HUES48 (cell line): ENCODE measurements at regions not wholly inside any gene's neighbourhood (a gene's known extent, or its start where the extent isn't known, plus 50 kb on each side); places are given as distances from the start of the nearest gene placed in this dataset.

ENCODE experiments used
- H3K27ac ChIP-seq: one replicate; pipeline ENCODE4 v1.7.0; 2013; ENCODE audit warnings: low read depth, low read length, inconsistent platforms
- H3K27me3 ChIP-seq: 2 replicates; pipeline ENCODE4 v1.6.1; 2013; ENCODE audit warnings: mild to moderate bottlenecking, low read length; ENCODE audit not compliant: control insufficient read depth, insufficient read depth
- H3K36me3 ChIP-seq: 2 replicates; pipeline ENCODE4 v1.6.1; 2013; ENCODE audit warnings: low read length; ENCODE audit not compliant: control insufficient read depth, insufficient read depth
- H3K4me1 ChIP-seq: 2 replicates; pipeline ENCODE4 v1.6.1; 2013; ENCODE audit warnings: mild to moderate bottlenecking, low read length; ENCODE audit not compliant: control insufficient read depth, insufficient read depth
- H3K4me3 ChIP-seq: 2 replicates; pipeline ENCODE4 v1.5.1; 2013; ENCODE audit warnings: mild to moderate bottlenecking, low read depth, low read length
- H3K9ac ChIP-seq: 2 replicates; pipeline ENCODE4 v1.6.1; 2013; ENCODE audit warnings: mild to moderate bottlenecking, low read depth, low read length, moderate library complexity
- H3K9me3 ChIP-seq: 2 replicates; pipeline ENCODE4 v1.6.1; 2013; ENCODE audit warnings: low read length; ENCODE audit not compliant: control insufficient read depth, insufficient read depth

DNA sequence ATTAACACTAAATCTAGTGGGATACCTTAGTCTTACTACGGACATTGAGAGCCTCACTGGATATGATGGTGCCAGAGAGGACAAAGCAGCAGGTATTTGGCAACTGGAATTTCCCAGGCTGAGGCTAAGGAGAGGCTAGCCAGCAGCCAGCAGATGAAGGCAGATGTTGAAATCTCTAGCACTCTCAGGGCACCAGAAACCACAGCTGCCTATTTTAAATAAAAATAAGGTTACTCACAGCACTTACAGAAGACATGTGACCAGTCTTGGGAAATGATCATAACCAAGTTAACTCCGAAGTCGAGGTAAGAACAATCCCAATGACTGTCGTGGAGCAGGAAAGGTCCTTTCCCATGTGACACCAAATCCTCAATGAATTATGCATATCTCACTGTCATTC lies 1726.0 kb downstream of the EFNB2 start:
- no peak overlapping the region for H3K27ac ChIP-seq
- H3K9me3 ChIP-seq, result no peaks in the 10 kb centered on the region
- no peaks in the 10 kb centered on the region for H3K36me3 ChIP-seq
- H3K4me1 ChIP-seq, result no peaks in the 10 kb centered on the region
- no peak overlapping the region for H3K9ac ChIP-seq
- H3K4me3 ChIP-seq, result no peak overlapping the region
- no peaks in the 10 kb centered on the region for H3K27me3 ChIP-seq

GRCh38 chr13:104805346-104805745 lies 1730.1 kb downstream of the EFNB2 start:
- Histone ChIP-seq H3K27ac (no peak overlapping the region), H3K4me3 (no peak overlapping the region), H3K9ac (no peak overlapping the region), H3K4me1 (no peaks in the 10 kb centered on the region), H3K36me3 (no peaks in the 10 kb centered on the region), H3K27me3 (no peaks in the 10 kb centered on the region), H3K9me3 (no peaks in the 10 kb centered on the region)

GRCh38 chr13:104799152-104799551 lies 1732.9 kb upstream of the SLC10A2 start:
- Histone ChIP-seq H3K4me1 (peaks cover 4% of the 10 kb centered on the region; the same call in 1 of the 2 replicates), H3K36me3 (no peaks in the 10 kb centered on the region)

DNA sequence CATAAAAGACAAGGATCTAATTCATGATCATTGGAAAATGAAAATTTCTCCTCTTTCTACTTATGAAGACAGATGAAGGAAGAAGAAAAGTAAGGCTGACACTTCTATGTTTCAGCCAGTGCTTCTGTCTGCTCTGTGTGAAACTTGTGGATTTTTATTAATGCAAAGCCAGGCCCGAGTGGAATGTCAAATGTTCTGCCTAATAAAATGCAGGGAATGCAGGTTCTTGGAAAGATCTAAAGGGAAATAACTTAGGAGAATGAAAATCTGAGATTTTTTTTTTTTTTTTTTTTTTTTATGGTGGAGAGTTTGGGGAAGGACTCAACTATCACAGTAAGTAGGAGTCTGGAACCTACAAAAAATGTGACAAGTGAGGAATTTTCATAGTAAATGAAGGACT lies 1732.3 kb upstream of the SLC10A2 start:
- Histone ChIP-seq H3K9me3 (no peaks in the 10 kb centered on the region), H3K27ac (no peak overlapping the region), H3K27me3 (no peaks in the 10 kb centered on the region), H3K4me1 (peaks cover 4% of the 10 kb centered on the region; the same call in 1 of the 2 replicates), H3K36me3 (no peaks in the 10 kb centered on the region), H3K9ac (no peak overlapping the region), H3K4me3 (no peak overlapping the region)

More at GRCh38 chr13:104799152-104799551, 1732.9 kb upstream of the SLC10A2 start:
- H3K9me3 ChIP-seq, result no peaks in the 10 kb centered on the region
- H3K27me3 ChIP-seq, result no peaks in the 10 kb centered on the region
- H3K9ac ChIP-seq, result no peak overlapping the region
- no peak overlapping the region for H3K27ac ChIP-seq
- H3K4me3 ChIP-seq, result no peak overlapping the region

GRCh38 chr13:104796581-104796980 lies 1730.4 kb upstream of the SLC10A2 start:
- Histone ChIP-seq H3K9ac (no peak overlapping the region), H3K4me3 (no peak overlapping the region), H3K27ac (no peak overlapping the region), H3K4me1 (peaks cover 4% of the 10 kb centered on the region; the same call in 1 of the 2 replicates), H3K27me3 (no peaks in the 10 kb centered on the region), H3K36me3 (no peaks in the 10 kb centered on the region), H3K9me3 (no peaks in the 10 kb centered on the region)

GRCh38 chr13:104785952-104786351 lies 1719.7 kb upstream of the SLC10A2 start:
- Histone ChIP-seq H3K36me3 (no peaks in the 10 kb centered on the region), H3K9ac (no peak overlapping the region), H3K9me3 (no peaks in the 10 kb centered on the region), H3K4me3 (no peak overlapping the region), H3K4me1 (no peaks in the 10 kb centered on the region), H3K27me3 (no peaks in the 10 kb centered on the region), H3K27ac (no peak overlapping the region)

- Histone ChIP-seq H3K4me1 (peaks cover 4% of the 10 kb centered on the region), H3K4me3 (no peak overlapping the region), H3K27ac (no peak overlapping the region), H3K36me3 (no peaks in the 10 kb centered on the region), H3K9me3 (no peaks in the 10 kb centered on the region), H3K27me3 (no peaks in the 10 kb centered on the region), H3K9ac (no peak overlapping the region)
These were observed 1718.7 kb upstream of the SLC10A2 start for GRCh38 chr13:104784891-104785290.

- no peaks in the 10 kb centered on the region for H3K9me3 ChIP-seq
- H3K9ac ChIP-seq, result no peak overlapping the region
- H3K4me3 ChIP-seq, result no peak overlapping the region
- no peak overlapping the region for H3K27ac ChIP-seq
- H3K36me3 ChIP-seq, result no peaks in the 10 kb centered on the region
- peaks cover 17% of the 10 kb centered on the region for H3K4me1 ChIP-seq
- no peaks in the 10 kb centered on the region for H3K27me3 ChIP-seq
These were observed 1716.5 kb upstream of the SLC10A2 start for GRCh38 chr13:104782741-104783140.

DNA sequence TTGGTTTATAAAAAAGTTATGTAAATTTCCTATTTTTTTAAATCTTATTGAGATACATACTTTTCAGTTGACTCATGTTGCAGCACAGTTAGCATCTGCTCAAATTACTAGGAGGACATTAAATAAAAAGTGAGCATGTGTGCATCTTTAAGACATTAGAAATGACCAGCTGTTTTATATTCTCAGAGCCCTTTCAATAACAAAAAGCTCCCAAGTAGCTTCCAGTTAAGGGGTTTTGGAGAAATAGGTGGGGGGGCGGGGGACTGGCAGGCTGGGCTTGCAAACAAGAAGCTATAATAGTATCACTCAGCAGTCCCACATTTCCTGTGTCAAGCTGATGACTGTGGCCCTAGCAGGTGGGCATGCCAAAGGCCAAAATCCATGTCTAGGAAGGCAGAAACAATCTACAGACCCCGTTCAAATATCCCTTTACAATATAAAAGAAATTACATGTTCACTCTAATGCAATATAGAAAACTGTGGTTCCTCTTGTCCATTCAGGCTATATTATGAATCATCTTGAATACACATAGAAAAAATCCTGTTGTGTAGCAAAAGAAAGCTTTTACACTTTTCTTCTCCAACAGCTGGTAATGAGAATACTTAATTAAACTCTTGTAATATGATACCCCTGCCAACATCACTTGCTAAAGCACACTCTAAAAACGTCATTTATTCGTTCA lies 1713.2 kb upstream of the SLC10A2 start:
- no peak overlapping the region for H3K9ac ChIP-seq
- no peaks in the 10 kb centered on the region for H3K27me3 ChIP-seq
- H3K27ac ChIP-seq, result peak overlapping the region; percentile 35

DNA sequence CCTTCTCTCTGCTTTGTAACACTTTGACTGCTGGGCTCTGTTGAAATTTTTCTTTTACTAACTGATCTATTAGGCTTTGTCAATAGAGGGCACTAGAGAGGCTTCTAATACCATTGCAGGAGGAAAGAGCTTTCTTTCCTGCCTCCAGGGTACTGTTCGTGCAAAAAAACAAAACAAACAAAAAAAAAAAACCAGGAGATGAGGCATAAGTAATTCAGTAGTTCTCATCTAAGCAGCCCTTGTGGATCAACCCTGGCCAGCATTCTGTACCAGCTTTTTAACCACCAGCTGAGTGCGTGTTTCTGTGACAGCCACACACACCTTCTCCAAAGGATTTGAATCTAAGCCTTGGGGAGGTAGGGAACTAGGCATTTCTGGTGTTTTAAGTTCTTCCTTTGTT lies 1707.6 kb upstream of the SLC10A2 start:
- Histone ChIP-seq H3K9ac (no peak overlapping the region), H3K4me1 (peaks cover 6% of the 10 kb centered on the region), H3K27me3 (no peaks in the 10 kb centered on the region), H3K36me3 (no peaks in the 10 kb centered on the region), H3K4me3 (no peak overlapping the region), H3K27ac (no peak overlapping the region), H3K9me3 (no peaks in the 10 kb centered on the region)

More for the DNA sequence above, 1713.2 kb upstream of the SLC10A2 start:
- H3K4me3 ChIP-seq, result no peak overlapping the region; the same call in 1 of the 2 replicates
- H3K36me3 ChIP-seq, result no peaks in the 10 kb centered on the region
- no peaks in the 10 kb centered on the region for H3K9me3 ChIP-seq
- peaks cover 17% of the 10 kb centered on the region for H3K4me1 ChIP-seq

DNA sequence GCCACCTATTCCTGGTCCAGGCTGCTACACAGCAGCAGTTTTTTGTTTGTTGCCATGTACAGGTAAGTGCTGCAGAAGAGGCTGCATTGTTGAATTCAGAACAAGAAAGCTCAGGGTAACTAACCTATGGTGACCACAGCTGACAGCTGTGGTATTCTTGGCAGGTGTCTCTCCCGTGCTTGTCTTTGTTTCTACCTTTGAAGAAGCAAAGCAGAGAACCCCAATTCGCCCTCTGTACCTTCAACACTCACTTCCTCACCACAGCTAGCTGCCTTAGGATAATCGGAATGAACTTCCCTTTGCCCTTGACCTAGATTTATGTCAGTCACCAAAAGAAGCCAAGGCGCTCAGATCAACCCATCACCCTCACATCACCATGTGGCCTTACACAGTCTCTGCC lies 1703.3 kb upstream of the SLC10A2 start:
- Histone ChIP-seq H3K4me3 (no peak overlapping the region), H3K27ac (no peak overlapping the region), H3K4me1 (peaks cover 4% of the 10 kb centered on the region), H3K36me3 (no peaks in the 10 kb centered on the region), H3K9ac (no peak overlapping the region), H3K27me3 (no peaks in the 10 kb centered on the region), H3K9me3 (no peaks in the 10 kb centered on the region)
